ENCODE measurements at regions not wholly inside any gene's neighbourhood (a gene's known extent, or its start where the extent isn't known, plus 50 kb on each side); places are given as distances from the start of the nearest gene placed in this dataset.

DNA sequence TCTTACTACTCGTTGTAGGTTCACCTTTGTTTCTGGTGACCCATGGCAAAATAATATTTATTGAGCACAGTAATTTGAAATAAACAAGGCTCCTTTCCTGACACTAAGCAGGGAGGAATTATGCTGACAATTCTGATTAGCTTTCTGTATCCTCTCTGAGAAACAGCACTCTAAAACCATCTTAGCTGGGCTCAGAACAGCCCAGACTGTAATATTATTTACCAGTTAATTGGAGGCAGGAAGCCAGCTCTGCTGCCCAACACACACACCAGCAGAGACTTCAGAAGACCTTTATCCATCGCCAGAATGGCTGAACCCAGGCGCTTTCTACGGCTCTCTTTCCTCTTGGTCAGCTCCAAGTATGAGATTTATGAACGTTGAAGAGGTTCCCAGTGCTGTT is 77.6 kb upstream of the FMN2 start:
- Histone ChIP-seq H3K23ac (ENCODE audit: low read length) (no peak overlapping the region), H3K4me1 (ENCODE audit: control insufficient read depth in 1 of 2, insufficient read depth in 2 of 2, low read length in 2 of 2) (no peaks in the 10 kb centered on the region), H3K79me2 (ENCODE audit: control insufficient read depth, insufficient read depth, low read length, poor library complexity) (no peaks in the 10 kb centered on the region), H4K12ac (ENCODE audit: low read depth, low read length) (no peak overlapping the region), H3K14ac (ENCODE audit: low read length) (no peak overlapping the region), H3K4me3 (ENCODE audit: low read depth, low read length) (no peak overlapping the region), H3K4ac (ENCODE audit: low read depth, low read length) (no peak overlapping the region), H4K8ac (ENCODE audit: low read depth, low read length) (no peak overlapping the region), H2BK5ac (ENCODE audit: low read depth, low read length, poor library complexity) (no peak overlapping the region), H3K79me1 (ENCODE audit: low read length) (no peaks in the 10 kb centered on the region), H3K27ac (ENCODE audit: low read depth, low read length) (no peak overlapping the region), H2AFZ (ENCODE audit: insufficient read depth, low read length, poor library complexity) (no peak overlapping the region), H3K9me3 (ENCODE audit: insufficient read depth, low read depth, low read length) (peaks cover 6% of the 10 kb centered on the region), H3K36me3 (ENCODE audit: control insufficient read depth in 1 of 2, insufficient read depth in 2 of 2, low read length in 2 of 2) (no peaks in the 10 kb centered on the region), H2BK12ac (ENCODE audit: low read length) (no peak overlapping the region), H3K4me2 (ENCODE audit: low read length) (no peak overlapping the region), H3K18ac (ENCODE audit: low read length) (no peak overlapping the region), H2BK120ac (ENCODE audit: insufficient read depth, low read length, poor library complexity) (no peak overlapping the region), H3K9ac (ENCODE audit: low read length) (no peak overlapping the region), H4K91ac (ENCODE audit: low read depth, low read length) (no peak overlapping the region), H3K27me3 (ENCODE audit: insufficient read depth, low read length) (no peaks in the 10 kb centered on the region), H2AK5ac (ENCODE audit: low read length) (no peak overlapping the region)
- DNase-seq, result no peak
- no CpG with 5 or more reads among the region's 5 CpGs for WGBS (ENCODE audit: extremely low coverage, insufficient coverage, insufficient read length)

DNA sequence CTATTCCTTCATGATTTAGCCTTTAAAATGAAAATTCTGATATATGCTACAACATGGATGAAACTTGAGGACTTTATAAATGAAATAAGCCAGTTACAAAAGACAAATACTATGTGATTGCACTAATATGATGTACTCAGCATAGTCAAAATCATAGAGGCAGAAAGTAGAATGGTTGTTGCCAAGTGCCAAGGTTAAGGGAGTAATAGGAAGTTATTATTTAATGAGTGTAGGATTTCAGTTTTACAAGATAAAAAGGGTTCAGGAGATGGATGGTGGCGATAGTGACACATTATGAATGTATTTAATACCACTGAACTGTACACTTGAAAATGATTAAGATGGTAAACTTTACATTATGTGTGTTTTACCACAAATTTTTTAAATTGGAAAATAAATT is 73.1 kb upstream of the FMN2 start:
- no peak overlapping the region for H2BK120ac ChIP-seq (ENCODE audit: insufficient read depth, low read length, poor library complexity)
- H3K79me2 ChIP-seq (ENCODE audit: control insufficient read depth, insufficient read depth, low read length, poor library complexity), result no peaks in the 10 kb centered on the region
- no peak overlapping the region for H4K91ac ChIP-seq (ENCODE audit: low read depth, low read length)
- no peak overlapping the region for H4K12ac ChIP-seq (ENCODE audit: low read depth, low read length)
- H3K27me3 ChIP-seq (ENCODE audit: insufficient read depth, low read length), result no peaks in the 10 kb centered on the region
- H3K18ac ChIP-seq (ENCODE audit: low read length), result no peak overlapping the region
- WGBS (ENCODE audit: extremely low coverage, insufficient coverage, insufficient read length), result no CpG with 5 or more reads among the region's 1 CpG
- no peak overlapping the region for H3K27ac ChIP-seq (ENCODE audit: low read depth, low read length)
- no peak for DNase-seq
- no peak overlapping the region for H2BK5ac ChIP-seq (ENCODE audit: low read depth, low read length, poor library complexity)
- H2BK12ac ChIP-seq (ENCODE audit: low read length), result no peak overlapping the region
- H3K36me3 ChIP-seq (ENCODE audit: control insufficient read depth in 1 of 2, insufficient read depth in 2 of 2, low read length in 2 of 2), result no peaks in the 10 kb centered on the region
- no peak overlapping the region for H3K4ac ChIP-seq (ENCODE audit: low read depth, low read length)
- H4K8ac ChIP-seq (ENCODE audit: low read depth, low read length), result no peak overlapping the region
- no peak overlapping the region for H3K4me2 ChIP-seq (ENCODE audit: low read length)
- no peak overlapping the region for H3K14ac ChIP-seq (ENCODE audit: low read length)
- no peaks in the 10 kb centered on the region for H3K79me1 ChIP-seq (ENCODE audit: low read length)
- no peak overlapping the region for H3K23ac ChIP-seq (ENCODE audit: low read length)
- no peak overlapping the region for H3K9ac ChIP-seq (ENCODE audit: low read length)
- H2AFZ ChIP-seq (ENCODE audit: insufficient read depth, low read length, poor library complexity), result no peak overlapping the region
- no peaks in the 10 kb centered on the region for H3K4me1 ChIP-seq (ENCODE audit: control insufficient read depth in 1 of 2, insufficient read depth in 2 of 2, low read length in 2 of 2)
- H3K9me3 ChIP-seq (ENCODE audit: insufficient read depth, low read depth, low read length), result no peaks in the 10 kb centered on the region
- H2AK5ac ChIP-seq (ENCODE audit: low read length), result no peak overlapping the region
- no peak overlapping the region for H3K4me3 ChIP-seq (ENCODE audit: low read depth, low read length)

DNA sequence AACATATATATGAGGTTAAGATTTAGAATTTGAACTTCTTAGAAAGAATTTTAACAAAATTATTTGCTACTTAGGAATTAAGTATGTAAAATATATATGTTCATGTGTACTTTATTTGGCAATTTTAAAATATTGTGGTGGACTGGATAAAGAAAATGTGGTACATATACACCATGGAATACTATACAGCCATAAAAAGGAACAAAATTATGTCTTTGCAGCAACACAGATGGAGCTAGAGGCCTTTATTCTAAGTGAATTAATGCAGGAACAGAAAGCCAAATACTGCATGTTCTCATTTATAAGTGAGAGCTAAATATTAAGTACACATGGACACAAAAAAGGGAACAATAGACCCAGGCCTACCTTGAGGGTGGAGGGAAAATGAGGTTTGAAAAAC is 72.2 kb upstream of the FMN2 start:
- Histone ChIP-seq H3K36me3 (ENCODE audit: control insufficient read depth in 1 of 2, insufficient read depth in 2 of 2, low read length in 2 of 2) (no peaks in the 10 kb centered on the region), H2BK120ac (ENCODE audit: insufficient read depth, low read length, poor library complexity) (no peak overlapping the region), H3K79me1 (ENCODE audit: low read length) (no peaks in the 10 kb centered on the region), H2BK12ac (ENCODE audit: low read length) (no peak overlapping the region), H2AK5ac (ENCODE audit: low read length) (no peak overlapping the region), H3K4me1 (ENCODE audit: control insufficient read depth in 1 of 2, insufficient read depth in 2 of 2, low read length in 2 of 2) (no peaks in the 10 kb centered on the region), H3K23ac (ENCODE audit: low read length) (no peak overlapping the region), H3K27ac (ENCODE audit: low read depth, low read length) (no peak overlapping the region), H3K4me2 (ENCODE audit: low read length) (no peak overlapping the region), H3K4ac (ENCODE audit: low read depth, low read length) (no peak overlapping the region), H3K18ac (ENCODE audit: low read length) (no peak overlapping the region), H3K79me2 (ENCODE audit: control insufficient read depth, insufficient read depth, low read length, poor library complexity) (no peaks in the 10 kb centered on the region), H4K8ac (ENCODE audit: low read depth, low read length) (no peak overlapping the region), H4K91ac (ENCODE audit: low read depth, low read length) (no peak overlapping the region), H3K4me3 (ENCODE audit: low read depth, low read length) (no peak overlapping the region), H2AFZ (ENCODE audit: insufficient read depth, low read length, poor library complexity) (no peak overlapping the region), H4K12ac (ENCODE audit: low read depth, low read length) (no peak overlapping the region), H3K9ac (ENCODE audit: low read length) (no peak overlapping the region), H3K27me3 (ENCODE audit: insufficient read depth, low read length) (no peaks in the 10 kb centered on the region), H3K14ac (ENCODE audit: low read length) (no peak overlapping the region), H3K9me3 (ENCODE audit: insufficient read depth, low read depth, low read length) (no peaks in the 10 kb centered on the region), H2BK5ac (ENCODE audit: low read depth, low read length, poor library complexity) (no peak overlapping the region)
- DNase-seq, result no peak

DNA sequence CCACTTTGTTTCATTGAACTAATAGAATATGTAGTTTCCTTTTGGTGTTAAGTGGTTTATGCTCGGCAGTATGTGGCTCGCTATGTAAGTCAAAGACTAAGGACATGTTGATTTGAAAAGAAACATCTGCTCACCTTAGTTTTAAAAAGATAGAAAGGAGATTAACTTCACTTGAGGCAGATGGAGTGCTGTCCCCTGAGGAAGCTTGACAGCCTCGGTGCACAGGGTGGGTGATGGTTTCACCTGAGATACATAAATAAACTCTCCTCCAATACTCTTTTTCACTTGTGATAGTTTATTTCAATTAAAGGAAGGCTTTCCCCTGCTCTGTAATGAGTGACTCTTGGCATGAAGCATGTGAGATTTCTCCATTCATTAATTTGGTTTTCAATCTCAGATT is 70.8 kb upstream of the FMN2 start:
- no peak overlapping the region for H2BK120ac ChIP-seq (ENCODE audit: insufficient read depth, low read length, poor library complexity)
- no peaks in the 10 kb centered on the region for H3K36me3 ChIP-seq (ENCODE audit: control insufficient read depth in 1 of 2, insufficient read depth in 2 of 2, low read length in 2 of 2)
- H3K79me2 ChIP-seq (ENCODE audit: control insufficient read depth, insufficient read depth, low read length, poor library complexity), result no peaks in the 10 kb centered on the region
- no peak overlapping the region for H4K91ac ChIP-seq (ENCODE audit: low read depth, low read length)
- H3K4ac ChIP-seq (ENCODE audit: low read depth, low read length), result no peak overlapping the region
- H4K12ac ChIP-seq (ENCODE audit: low read depth, low read length), result no peak overlapping the region
- no peak overlapping the region for H3K23ac ChIP-seq (ENCODE audit: low read length)
- no peak overlapping the region for H3K4me2 ChIP-seq (ENCODE audit: low read length)
- no peak overlapping the region for H2BK12ac ChIP-seq (ENCODE audit: low read length)
- no peak overlapping the region for H3K9ac ChIP-seq (ENCODE audit: low read length)
- no peak overlapping the region for H3K14ac ChIP-seq (ENCODE audit: low read length)
- no peaks in the 10 kb centered on the region for H3K9me3 ChIP-seq (ENCODE audit: insufficient read depth, low read depth, low read length)
- H2AK5ac ChIP-seq (ENCODE audit: low read length), result no peak overlapping the region
- no peak overlapping the region for H2BK5ac ChIP-seq (ENCODE audit: low read depth, low read length, poor library complexity)
- no peaks in the 10 kb centered on the region for H3K27me3 ChIP-seq (ENCODE audit: insufficient read depth, low read length)
- no peak for DNase-seq
- no CpG with 5 or more reads among the region's 3 CpGs for WGBS (ENCODE audit: extremely low coverage, insufficient coverage, insufficient read length)
- no peak overlapping the region for H3K4me3 ChIP-seq (ENCODE audit: low read depth, low read length)
- H3K18ac ChIP-seq (ENCODE audit: low read length), result no peak overlapping the region
- H3K79me1 ChIP-seq (ENCODE audit: low read length), result no peaks in the 10 kb centered on the region
- no peak overlapping the region for H2AFZ ChIP-seq (ENCODE audit: insufficient read depth, low read length, poor library complexity)
- no peak overlapping the region for H4K8ac ChIP-seq (ENCODE audit: low read depth, low read length)
- H3K27ac ChIP-seq (ENCODE audit: low read depth, low read length), result no peak overlapping the region
- no peaks in the 10 kb centered on the region for H3K4me1 ChIP-seq (ENCODE audit: control insufficient read depth in 1 of 2, insufficient read depth in 2 of 2, low read length in 2 of 2)

DNA sequence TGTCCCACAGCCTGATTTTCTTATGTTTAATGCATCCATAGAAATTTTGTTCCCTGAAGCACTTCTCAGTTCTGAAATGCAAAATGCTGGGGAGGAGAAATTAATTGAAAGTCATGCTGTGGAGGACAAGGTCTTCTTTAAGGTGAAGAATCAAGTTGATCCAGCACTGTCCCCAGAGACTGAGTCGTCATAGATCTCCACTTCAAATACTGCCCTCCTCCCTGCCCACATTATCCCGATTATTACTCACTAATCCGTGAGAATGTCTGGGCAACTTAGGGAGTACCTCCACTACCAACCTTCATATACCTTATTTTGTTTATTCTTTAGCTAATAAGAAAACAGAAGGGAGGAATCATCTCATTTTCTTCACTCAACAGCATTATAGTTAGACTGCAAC is 70.0 kb upstream of the FMN2 start:
- no peak overlapping the region for H3K27ac ChIP-seq (ENCODE audit: low read depth, low read length)
- H3K9ac ChIP-seq (ENCODE audit: low read length), result no peak overlapping the region
- no peak overlapping the region for H3K4ac ChIP-seq (ENCODE audit: low read depth, low read length)
- H2AFZ ChIP-seq (ENCODE audit: insufficient read depth, low read length, poor library complexity), result no peak overlapping the region
- no peaks in the 10 kb centered on the region for H3K4me1 ChIP-seq (ENCODE audit: control insufficient read depth in 1 of 2, insufficient read depth in 2 of 2, low read length in 2 of 2)
- no peaks in the 10 kb centered on the region for H3K9me3 ChIP-seq (ENCODE audit: insufficient read depth, low read depth, low read length)
- H4K8ac ChIP-seq (ENCODE audit: low read depth, low read length), result no peak overlapping the region
- DNase-seq, result no peak
- H4K12ac ChIP-seq (ENCODE audit: low read depth, low read length), result no peak overlapping the region
- no peak overlapping the region for H2BK12ac ChIP-seq (ENCODE audit: low read length)
- H2AK5ac ChIP-seq (ENCODE audit: low read length), result no peak overlapping the region
- no CpG with 5 or more reads among the region's 3 CpGs for WGBS (ENCODE audit: extremely low coverage, insufficient coverage, insufficient read length)
- H2BK120ac ChIP-seq (ENCODE audit: insufficient read depth, low read length, poor library complexity), result no peak overlapping the region
- no peak overlapping the region for H2BK5ac ChIP-seq (ENCODE audit: low read depth, low read length, poor library complexity)
- H3K14ac ChIP-seq (ENCODE audit: low read length), result no peak overlapping the region
- no peaks in the 10 kb centered on the region for H3K36me3 ChIP-seq (ENCODE audit: control insufficient read depth in 1 of 2, insufficient read depth in 2 of 2, low read length in 2 of 2)
- H3K23ac ChIP-seq (ENCODE audit: low read length), result no peak overlapping the region
- H3K4me3 ChIP-seq (ENCODE audit: low read depth, low read length), result no peak overlapping the region
- no peaks in the 10 kb centered on the region for H3K27me3 ChIP-seq (ENCODE audit: insufficient read depth, low read length)
- no peak overlapping the region for H3K4me2 ChIP-seq (ENCODE audit: low read length)
- no peaks in the 10 kb centered on the region for H3K79me1 ChIP-seq (ENCODE audit: low read length)
- no peak overlapping the region for H4K91ac ChIP-seq (ENCODE audit: low read depth, low read length)
- H3K18ac ChIP-seq (ENCODE audit: low read length), result no peak overlapping the region
- H3K79me2 ChIP-seq (ENCODE audit: control insufficient read depth, insufficient read depth, low read length, poor library complexity), result no peaks in the 10 kb centered on the region

Measured in trophoblast cell (in vitro differentiated cells and primary cell).